Astrocyte of the cerebellum (primary cell): ENCODE measurements at regions not wholly inside any gene's neighbourhood (a gene's known extent, or its start where the extent isn't known, plus 50 kb on each side); places are given as distances from the start of the nearest gene placed in this dataset.

ENCODE experiments used
- DNase-seq: peaks from one replicate; pipeline ENCODE4 v3.0.0-alpha.2; 2011; ENCODE audit warnings: low read depth
- H3K4me3 ChIP-seq: 2 replicates; pipeline ENCODE4 v1.5.1; 2011; ENCODE audit warnings: mild to moderate bottlenecking, low read depth, low read length, moderate library complexity
- in situ Hi-C: cut with HindIII; loops from 2 replicates; pipeline ENCODE4 v1.10.0; 2017; ENCODE audit warnings: low sequenced_read_pairs
- TF ChIP-seq, protein P1 (sequence below): IDR thresholded peaks from 2 replicates; pipeline ENCODE4 v1.5.1; 2012; ENCODE audit warnings: low read length, low read depth, moderate library complexity, mild to moderate bottlenecking; ENCODE audit errors: missing control alignments

DNA sequence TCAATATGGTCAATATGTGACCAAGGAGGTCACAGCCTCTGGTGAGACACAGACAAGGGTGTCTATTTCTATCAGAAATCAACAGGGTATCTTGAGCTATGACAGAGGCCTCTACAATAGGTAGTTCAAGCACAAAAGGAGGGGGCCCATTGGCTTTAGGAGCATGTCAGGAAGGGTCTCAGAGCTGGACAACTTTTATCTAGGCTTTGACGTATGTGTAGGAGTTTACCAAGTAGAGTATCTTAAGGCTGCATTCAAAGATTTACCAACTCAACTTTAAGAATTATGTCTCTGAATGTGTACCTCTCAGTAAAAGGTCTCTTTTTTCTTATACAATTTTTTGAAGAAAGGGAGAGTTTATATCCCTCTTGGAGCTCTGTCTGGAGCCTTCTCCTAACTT, 297.2 kb downstream of the NSG2 start:
- TF ChIP-seq, protein P1, sequence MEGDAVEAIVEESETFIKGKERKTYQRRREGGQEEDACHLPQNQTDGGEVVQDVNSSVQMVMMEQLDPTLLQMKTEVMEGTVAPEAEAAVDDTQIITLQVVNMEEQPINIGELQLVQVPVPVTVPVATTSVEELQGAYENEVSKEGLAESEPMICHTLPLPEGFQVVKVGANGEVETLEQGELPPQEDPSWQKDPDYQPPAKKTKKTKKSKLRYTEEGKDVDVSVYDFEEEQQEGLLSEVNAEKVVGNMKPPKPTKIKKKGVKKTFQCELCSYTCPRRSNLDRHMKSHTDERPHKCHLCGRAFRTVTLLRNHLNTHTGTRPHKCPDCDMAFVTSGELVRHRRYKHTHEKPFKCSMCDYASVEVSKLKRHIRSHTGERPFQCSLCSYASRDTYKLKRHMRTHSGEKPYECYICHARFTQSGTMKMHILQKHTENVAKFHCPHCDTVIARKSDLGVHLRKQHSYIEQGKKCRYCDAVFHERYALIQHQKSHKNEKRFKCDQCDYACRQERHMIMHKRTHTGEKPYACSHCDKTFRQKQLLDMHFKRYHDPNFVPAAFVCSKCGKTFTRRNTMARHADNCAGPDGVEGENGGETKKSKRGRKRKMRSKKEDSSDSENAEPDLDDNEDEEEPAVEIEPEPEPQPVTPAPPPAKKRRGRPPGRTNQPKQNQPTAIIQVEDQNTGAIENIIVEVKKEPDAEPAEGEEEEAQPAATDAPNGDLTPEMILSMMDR, result no peak
- in situ Hi-C loops, result no loop called here
- no peak overlapping the region for H3K4me3 ChIP-seq
- no peak for DNase-seq

- in situ Hi-C loops, result no loop called here
- H3K4me3 ChIP-seq, result no peak overlapping the region
- TF ChIP-seq, protein P1, result no peak
- no peak for DNase-seq
Observed at GRCh38 chr5:174343826-174344225, 298.3 kb downstream of the NSG2 start.

- in situ Hi-C loops, result no loop called here
- DNase-seq, result no peak
- H3K4me3 ChIP-seq, result no peak overlapping the region
- TF ChIP-seq, protein P1, result no peak
Observed at GRCh38 chr5:174344335-174344734, 298.8 kb downstream of the NSG2 start.

- in situ Hi-C loops, result no loop called here
- no peak for DNase-seq
- TF ChIP-seq, protein P1, result no peak
- no peak overlapping the region for H3K4me3 ChIP-seq
Observed at GRCh38 chr5:174347183-174347582, 301.7 kb downstream of the NSG2 start.

GRCh38 chr5:174348311-174348981, 302.9 kb downstream of the NSG2 start:
- in situ Hi-C loops, result no loop called here
- H3K4me3 ChIP-seq, result no peak overlapping the region
- TF ChIP-seq, protein P1, result no peak
- no peak for DNase-seq

DNA sequence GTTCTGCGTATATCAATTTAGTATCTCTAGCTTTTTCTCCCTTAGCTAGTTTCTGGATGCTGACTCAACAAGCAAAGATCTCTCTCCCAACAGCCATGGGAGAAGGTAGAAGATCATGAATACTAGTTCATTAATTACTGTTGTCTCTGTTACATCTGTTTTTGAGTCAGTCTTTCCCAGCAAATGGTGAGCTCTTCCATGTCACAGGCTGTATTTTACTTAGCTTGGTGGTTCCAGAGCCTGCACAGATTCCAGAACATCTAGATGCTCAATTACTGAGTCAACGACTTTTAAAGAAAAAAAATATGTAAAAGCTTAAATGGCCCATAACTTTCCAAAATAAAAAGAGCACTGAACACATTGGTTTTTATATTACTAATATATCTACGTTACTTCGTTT, 307.2 kb downstream of the NSG2 start:
- no peak for DNase-seq
- in situ Hi-C loops, result no loop called here
- H3K4me3 ChIP-seq, result no peak overlapping the region
- TF ChIP-seq, protein P1, result no peak
